GM12874 (cell line): ENCODE measurements at regions not wholly inside any gene's neighbourhood (a gene's known extent, or its start where the extent isn't known, plus 50 kb on each side); places are given as distances from the start of the nearest gene placed in this dataset.

Experiments
- CTCF ChIP-seq: IDR thresholded peaks from 2 replicates; pipeline ENCODE4 v1.5.1; 2011; ENCODE audit warnings: low read depth, mild to moderate bottlenecking, control low read depth, low read length, moderate library complexity; ENCODE audit not compliant: insufficient read depth

DNA sequence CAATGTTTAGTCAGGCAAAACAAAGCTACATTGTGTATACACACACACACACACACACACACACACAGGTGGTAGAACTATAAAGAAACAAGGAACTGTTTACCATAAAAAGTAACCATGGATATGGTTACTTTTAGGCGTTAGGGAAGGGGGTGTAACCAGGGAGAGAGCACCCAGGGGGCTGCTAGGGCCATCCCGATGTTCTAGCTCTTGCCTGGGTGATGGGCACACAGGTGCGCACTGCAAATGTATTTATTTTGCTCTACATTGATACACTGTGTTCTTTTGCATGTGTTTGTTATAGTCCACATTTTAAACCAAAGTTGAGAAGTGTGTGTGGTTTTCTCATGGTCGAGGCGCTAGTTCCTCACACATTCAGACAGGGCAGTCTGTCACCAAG, 69.8 kb upstream of the MYCN start:
- TF ChIP-seq CTCF = no peak

- TF ChIP-seq CTCF = no peak
Measured at GRCh38 chr2:15871239-15871783, 69.0 kb upstream of the MYCN start.

- TF ChIP-seq CTCF = no peak
Measured at GRCh38 chr2:15872854-15873253, 67.5 kb upstream of the MYCN start.

- TF ChIP-seq CTCF = no peak
Measured at GRCh38 chr2:15874321-15874720, 66.0 kb upstream of the MYCN start.

DNA sequence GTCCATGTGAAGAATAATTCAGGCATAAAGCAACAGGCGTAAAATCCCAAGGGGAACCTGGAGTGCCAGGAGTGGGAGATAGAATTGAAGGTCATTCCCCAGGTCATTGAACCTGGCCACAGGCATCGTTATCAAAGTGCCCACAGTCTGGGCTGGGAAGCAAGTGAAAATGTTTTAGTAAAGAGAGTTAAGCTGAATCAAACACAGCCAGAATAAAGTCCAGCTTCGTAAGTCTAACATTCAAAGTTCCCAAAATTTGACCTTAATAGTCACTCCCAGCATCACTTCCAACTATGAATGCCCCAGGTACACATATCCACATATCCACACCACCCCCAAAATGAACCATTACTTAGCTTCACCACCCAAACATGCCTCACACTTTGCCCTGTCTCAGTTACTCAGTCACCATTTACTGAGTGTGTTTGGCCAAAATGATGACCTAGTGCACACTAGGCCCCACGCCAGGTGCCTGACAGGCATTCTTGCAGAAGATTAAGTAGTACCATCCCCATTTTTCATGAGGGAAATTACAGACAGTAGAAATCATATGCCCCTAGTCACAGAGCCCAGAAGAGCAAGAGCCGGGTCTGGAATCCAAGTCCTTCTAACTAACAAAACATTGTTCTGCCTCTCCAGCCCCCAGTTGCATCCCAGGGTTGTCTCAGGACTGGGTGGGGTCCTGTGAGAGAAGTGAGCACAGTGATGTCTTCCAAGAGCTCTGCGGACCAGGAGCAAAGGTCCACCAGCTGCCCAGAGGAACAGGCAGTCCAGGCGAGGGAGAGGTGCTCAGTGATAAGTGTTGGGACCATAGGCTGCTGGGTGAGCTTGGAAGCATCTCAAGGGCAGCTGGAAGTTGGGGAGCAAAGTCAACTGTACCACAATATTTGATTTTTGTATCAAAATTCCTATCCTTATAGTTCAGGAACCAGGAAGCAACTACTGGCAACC, 65.2 kb upstream of the MYCN start:
- no peak for TF ChIP-seq CTCF

GRCh38 chr2:15875969-15876705, 64.2 kb upstream of the MYCN start:
- no peak for TF ChIP-seq CTCF
